HEK293 (cell line): ENCODE measurements at regions not wholly inside any gene's neighbourhood (a gene's known extent, or its start where the extent isn't known, plus 50 kb on each side); places are given as distances from the start of the nearest gene placed in this dataset.

Experiments used
- BCL11B ChIP-seq: fragments of 450-650 bp; formaldehyde crosslinking; IDR thresholded peaks from 2 replicates; pipeline ENCODE4 v1.5.1; 2016; ENCODE audit warnings: low read depth, missing biosample characterization, missing genetic modification characterization
- GLI4 ChIP-seq: fragments of 450-650 bp; formaldehyde crosslinking; IDR thresholded peaks from 2 replicates; pipeline ENCODE4 v1.5.1; 2016; ENCODE audit warnings: missing biosample characterization, missing genetic modification characterization
- GLIS2 ChIP-seq: fragments of 450-650 bp; formaldehyde crosslinking; IDR thresholded peaks from 2 replicates; pipeline ENCODE4 v1.5.1; 2016; ENCODE audit warnings: missing biosample characterization, missing genetic modification characterization
- HOXD13 ChIP-seq: sonication (generic); formaldehyde crosslinking; IDR thresholded peaks from 2 replicates; pipeline ENCODE4 v1.8.0; 2022; ENCODE audit warnings: missing genetic modification reagents, borderline replicate concordance
- KLF10 ChIP-seq: fragments of 450-650 bp; IDR thresholded peaks from 2 replicates; pipeline ENCODE4 v1.5.1; 2018; ENCODE audit warnings: missing biosample characterization, mild to moderate bottlenecking, missing genetic modification characterization
- SETDB1 ChIP-seq: IDR thresholded peaks from one replicate; pipeline ENCODE4 v1.6.1; 2017; ENCODE audit warnings: mild to moderate bottlenecking, low read length, moderate library complexity, mixed read lengths; ENCODE audit not compliant: insufficient read length
- ZIC2 ChIP-seq: fragments of 450-650 bp; formaldehyde crosslinking; IDR thresholded peaks from 2 replicates; pipeline ENCODE4 v1.5.1; 2016; ENCODE audit warnings: missing biosample characterization, missing genetic modification characterization
- ZNF133 ChIP-seq: fragments of 450-650 bp; formaldehyde crosslinking; IDR thresholded peaks from 2 replicates; pipeline ENCODE4 v1.5.1; 2016; ENCODE audit warnings: missing biosample characterization, missing genetic modification characterization
- ZNF2 ChIP-seq: fragments of 450-650 bp; formaldehyde crosslinking; IDR thresholded peaks from 2 replicates; pipeline ENCODE4 v1.5.1; 2016; ENCODE audit warnings: missing biosample characterization, missing genetic modification characterization
- ZNF202 ChIP-seq: fragments of 450-650 bp; formaldehyde crosslinking; IDR thresholded peaks from 2 replicates; pipeline ENCODE4 v1.5.1; 2016; ENCODE audit warnings: missing biosample characterization, missing genetic modification characterization, borderline replicate concordance
- ZNF391 ChIP-seq: fragments of 450-650 bp; formaldehyde crosslinking; IDR thresholded peaks from 2 replicates; pipeline ENCODE4 v1.5.1; 2016; ENCODE audit warnings: low read depth, missing biosample characterization, missing genetic modification characterization, borderline replicate concordance
- ZNF416 ChIP-seq: fragments of 450-650 bp; formaldehyde crosslinking; IDR thresholded peaks from 2 replicates; pipeline ENCODE4 v1.5.1; 2016; ENCODE audit warnings: missing biosample characterization, missing genetic modification characterization
- ZNF433 ChIP-seq: fragments of 450-650 bp; formaldehyde crosslinking; IDR thresholded peaks from 2 replicates; pipeline ENCODE4 v1.5.1; 2016; ENCODE audit warnings: missing biosample characterization, missing genetic modification characterization, low read depth
- ZNF530 ChIP-seq: fragments of 450-650 bp; formaldehyde crosslinking; IDR thresholded peaks from 2 replicates; pipeline ENCODE4 v1.5.1; 2016; ENCODE audit warnings: low read depth, missing biosample characterization, missing genetic modification characterization
- ZNF548 ChIP-seq: fragments of 450-650 bp; formaldehyde crosslinking; IDR thresholded peaks from 2 replicates; pipeline ENCODE4 v1.5.1; 2016; ENCODE audit warnings: missing biosample characterization, missing genetic modification characterization
- ZNF558 ChIP-seq: fragments of 450-650 bp; formaldehyde crosslinking; IDR thresholded peaks from 2 replicates; pipeline ENCODE4 v1.5.1; 2016; ENCODE audit warnings: missing biosample characterization, missing genetic modification characterization
- ZNF561 ChIP-seq: fragments of 450-650 bp; IDR thresholded peaks from 2 replicates; pipeline ENCODE4 v1.5.1; 2018; ENCODE audit warnings: missing biosample characterization, missing genetic modification characterization, borderline replicate concordance
- ZNF624 ChIP-seq: fragments of 450-650 bp; formaldehyde crosslinking; IDR thresholded peaks from 2 replicates; pipeline ENCODE4 v1.5.1; 2017; ENCODE audit warnings: missing biosample characterization, missing genetic modification characterization
- ZNF664 ChIP-seq: fragments of 450-650 bp; formaldehyde crosslinking; IDR thresholded peaks from 2 replicates; pipeline ENCODE4 v1.5.1; 2016; ENCODE audit warnings: missing biosample characterization, missing genetic modification characterization
- ZNF792 ChIP-seq: fragments of 450-650 bp; formaldehyde crosslinking; IDR thresholded peaks from 2 replicates; pipeline ENCODE4 v1.5.1; 2016; ENCODE audit warnings: missing biosample characterization, missing genetic modification characterization
- ZNF843 ChIP-seq: fragments of 450-650 bp; formaldehyde crosslinking; IDR thresholded peaks from 2 replicates; pipeline ENCODE4 v1.5.1; 2016; ENCODE audit warnings: missing biosample characterization, missing genetic modification characterization
- TF ChIP-seq, protein P1 (sequence below): fragments of 450-650 bp; formaldehyde crosslinking; IDR thresholded peaks from 2 replicates; pipeline ENCODE4 v1.5.1; 2016; ENCODE audit warnings: missing biosample characterization, missing genetic modification characterization
- TF ChIP-seq, protein P2 (sequence below): fragments of 450-650 bp; formaldehyde crosslinking; IDR thresholded peaks from 2 replicates; pipeline ENCODE4 v1.5.1; 2017; ENCODE audit warnings: missing biosample characterization, missing genetic modification characterization
- TF ChIP-seq, protein P3 (sequence below): fragments of 450-650 bp; formaldehyde crosslinking; IDR thresholded peaks from 2 replicates; pipeline ENCODE4 v1.5.1; 2016; ENCODE audit warnings: missing biosample characterization, missing genetic modification characterization
- TF ChIP-seq, protein P4 (sequence below): fragments of 450-650 bp; formaldehyde crosslinking; IDR thresholded peaks from 2 replicates; pipeline ENCODE4 v1.5.1; 2016; ENCODE audit warnings: missing biosample characterization, missing genetic modification characterization
- TF ChIP-seq, protein P5 (sequence below): fragments of 450-650 bp; formaldehyde crosslinking; IDR thresholded peaks from 2 replicates; pipeline ENCODE4 v1.5.1; 2017; ENCODE audit warnings: missing biosample characterization, missing genetic modification characterization
- TF ChIP-seq, protein P6 (sequence below): fragments of 450-650 bp; formaldehyde crosslinking; IDR thresholded peaks from 2 replicates; pipeline ENCODE4 v1.5.1; 2016; ENCODE audit warnings: missing biosample characterization, missing genetic modification characterization

DNA sequence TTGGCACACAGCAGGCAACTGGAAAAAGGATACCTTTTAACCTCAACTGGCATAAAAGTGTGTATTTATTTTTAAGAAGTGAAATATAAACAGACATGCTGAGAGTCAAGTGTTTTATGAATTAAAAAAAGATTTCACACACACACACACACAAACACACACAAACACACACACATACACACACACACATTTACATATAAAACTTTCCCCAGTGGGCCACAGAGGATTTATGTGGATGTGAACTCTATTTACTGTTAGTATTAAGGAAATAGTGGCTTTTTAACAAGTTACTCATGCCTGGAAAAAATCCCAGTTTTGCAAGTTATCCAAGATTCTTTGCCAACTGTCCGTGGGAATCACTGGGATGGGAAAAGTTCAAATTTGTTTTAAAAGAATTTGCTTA lies 725.9 kb upstream of the NR2F2 start (continued):
- TF ChIP-seq, protein P1, sequence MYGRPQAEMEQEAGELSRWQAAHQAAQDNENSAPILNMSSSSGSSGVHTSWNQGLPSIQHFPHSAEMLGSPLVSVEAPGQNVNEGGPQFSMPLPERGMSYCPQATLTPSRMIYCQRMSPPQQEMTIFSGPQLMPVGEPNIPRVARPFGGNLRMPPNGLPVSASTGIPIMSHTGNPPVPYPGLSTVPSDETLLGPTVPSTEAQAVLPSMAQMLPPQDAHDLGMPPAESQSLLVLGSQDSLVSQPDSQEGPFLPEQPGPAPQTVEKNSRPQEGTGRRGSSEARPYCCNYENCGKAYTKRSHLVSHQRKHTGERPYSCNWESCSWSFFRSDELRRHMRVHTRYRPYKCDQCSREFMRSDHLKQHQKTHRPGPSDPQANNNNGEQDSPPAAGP (tag by site-specific recombination) = no peak
- TF ChIP-seq, protein P2, sequence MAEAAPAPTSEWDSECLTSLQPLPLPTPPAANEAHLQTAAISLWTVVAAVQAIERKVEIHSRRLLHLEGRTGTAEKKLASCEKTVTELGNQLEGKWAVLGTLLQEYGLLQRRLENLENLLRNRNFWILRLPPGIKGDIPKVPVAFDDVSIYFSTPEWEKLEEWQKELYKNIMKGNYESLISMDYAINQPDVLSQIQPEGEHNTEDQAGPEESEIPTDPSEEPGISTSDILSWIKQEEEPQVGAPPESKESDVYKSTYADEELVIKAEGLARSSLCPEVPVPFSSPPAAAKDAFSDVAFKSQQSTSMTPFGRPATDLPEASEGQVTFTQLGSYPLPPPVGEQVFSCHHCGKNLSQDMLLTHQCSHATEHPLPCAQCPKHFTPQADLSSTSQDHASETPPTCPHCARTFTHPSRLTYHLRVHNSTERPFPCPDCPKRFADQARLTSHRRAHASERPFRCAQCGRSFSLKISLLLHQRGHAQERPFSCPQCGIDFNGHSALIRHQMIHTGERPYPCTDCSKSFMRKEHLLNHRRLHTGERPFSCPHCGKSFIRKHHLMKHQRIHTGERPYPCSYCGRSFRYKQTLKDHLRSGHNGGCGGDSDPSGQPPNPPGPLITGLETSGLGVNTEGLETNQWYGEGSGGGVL (tag by site-specific recombination) = no peak
- TF ChIP-seq ZNF624 = no peak
- TF ChIP-seq ZNF530 (tag by site-specific recombination) = no peak
- no peak for TF ChIP-seq ZNF416
- no peak for TF ChIP-seq ZNF133 (tag by site-specific recombination)
- no peak for TF ChIP-seq GLI4
- TF ChIP-seq, protein P3, sequence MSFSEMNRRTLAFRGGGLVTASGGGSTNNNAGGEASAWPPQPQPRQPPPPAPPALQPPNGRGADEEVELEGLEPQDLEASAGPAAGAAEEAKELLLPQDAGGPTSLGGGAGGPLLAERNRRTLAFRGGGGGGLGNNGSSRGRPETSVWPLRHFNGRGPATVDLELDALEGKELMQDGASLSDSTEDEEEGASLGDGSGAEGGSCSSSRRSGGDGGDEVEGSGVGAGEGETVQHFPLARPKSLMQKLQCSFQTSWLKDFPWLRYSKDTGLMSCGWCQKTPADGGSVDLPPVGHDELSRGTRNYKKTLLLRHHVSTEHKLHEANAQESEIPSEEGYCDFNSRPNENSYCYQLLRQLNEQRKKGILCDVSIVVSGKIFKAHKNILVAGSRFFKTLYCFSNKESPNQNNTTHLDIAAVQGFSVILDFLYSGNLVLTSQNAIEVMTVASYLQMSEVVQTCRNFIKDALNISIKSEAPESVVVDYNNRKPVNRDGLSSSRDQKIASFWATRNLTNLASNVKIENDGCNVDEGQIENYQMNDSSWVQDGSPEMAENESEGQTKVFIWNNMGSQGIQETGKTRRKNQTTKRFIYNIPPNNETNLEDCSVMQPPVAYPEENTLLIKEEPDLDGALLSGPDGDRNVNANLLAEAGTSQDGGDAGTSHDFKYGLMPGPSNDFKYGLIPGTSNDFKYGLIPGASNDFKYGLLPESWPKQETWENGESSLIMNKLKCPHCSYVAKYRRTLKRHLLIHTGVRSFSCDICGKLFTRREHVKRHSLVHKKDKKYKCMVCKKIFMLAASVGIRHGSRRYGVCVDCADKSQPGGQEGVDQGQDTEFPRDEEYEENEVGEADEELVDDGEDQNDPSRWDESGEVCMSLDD (tag by site-specific recombination) = no peak
- TF ChIP-seq, protein P4, sequence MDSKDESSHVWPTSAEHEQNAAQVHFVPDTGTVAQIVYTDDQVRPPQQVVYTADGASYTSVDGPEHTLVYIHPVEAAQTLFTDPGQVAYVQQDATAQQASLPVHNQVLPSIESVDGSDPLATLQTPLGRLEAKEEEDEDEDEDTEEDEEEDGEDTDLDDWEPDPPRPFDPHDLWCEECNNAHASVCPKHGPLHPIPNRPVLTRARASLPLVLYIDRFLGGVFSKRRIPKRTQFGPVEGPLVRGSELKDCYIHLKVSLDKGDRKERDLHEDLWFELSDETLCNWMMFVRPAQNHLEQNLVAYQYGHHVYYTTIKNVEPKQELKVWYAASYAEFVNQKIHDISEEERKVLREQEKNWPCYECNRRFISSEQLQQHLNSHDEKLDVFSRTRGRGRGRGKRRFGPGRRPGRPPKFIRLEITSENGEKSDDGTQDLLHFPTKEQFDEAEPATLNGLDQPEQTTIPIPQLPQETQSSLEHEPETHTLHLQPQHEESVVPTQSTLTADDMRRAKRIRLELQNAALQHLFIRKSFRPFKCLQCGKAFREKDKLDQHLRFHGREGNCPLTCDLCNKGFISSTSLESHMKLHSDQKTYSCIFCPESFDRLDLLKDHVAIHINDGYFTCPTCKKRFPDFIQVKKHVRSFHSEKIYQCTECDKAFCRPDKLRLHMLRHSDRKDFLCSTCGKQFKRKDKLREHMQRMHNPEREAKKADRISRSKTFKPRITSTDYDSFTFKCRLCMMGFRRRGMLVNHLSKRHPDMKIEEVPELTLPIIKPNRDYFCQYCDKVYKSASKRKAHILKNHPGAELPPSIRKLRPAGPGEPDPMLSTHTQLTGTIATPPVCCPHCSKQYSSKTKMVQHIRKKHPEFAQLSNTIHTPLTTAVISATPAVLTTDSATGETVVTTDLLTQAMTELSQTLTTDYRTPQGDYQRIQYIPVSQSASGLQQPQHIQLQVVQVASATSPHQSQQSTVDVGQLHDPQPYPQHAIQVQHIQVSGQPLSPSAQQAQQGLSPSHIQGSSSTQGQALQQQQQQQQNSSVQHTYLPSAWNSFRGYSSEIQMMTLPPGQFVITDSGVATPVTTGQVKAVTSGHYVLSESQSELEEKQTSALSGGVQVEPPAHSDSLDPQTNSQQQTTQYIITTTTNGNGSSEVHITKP = no peak
- TF ChIP-seq ZNF2 (tag by site-specific recombination) = no peak
- TF ChIP-seq ZNF202 (tag by site-specific recombination) = no peak
- 0 out of 2 replicates have a peak, but pooled peaks have one; percentile 19 for TF ChIP-seq BCL11B
- TF ChIP-seq ZNF433 (tag by site-specific recombination) = no peak
- no peak for TF ChIP-seq ZNF792 (tag by site-specific recombination)
- no peak for TF ChIP-seq ZNF391
- TF ChIP-seq, protein P5, sequence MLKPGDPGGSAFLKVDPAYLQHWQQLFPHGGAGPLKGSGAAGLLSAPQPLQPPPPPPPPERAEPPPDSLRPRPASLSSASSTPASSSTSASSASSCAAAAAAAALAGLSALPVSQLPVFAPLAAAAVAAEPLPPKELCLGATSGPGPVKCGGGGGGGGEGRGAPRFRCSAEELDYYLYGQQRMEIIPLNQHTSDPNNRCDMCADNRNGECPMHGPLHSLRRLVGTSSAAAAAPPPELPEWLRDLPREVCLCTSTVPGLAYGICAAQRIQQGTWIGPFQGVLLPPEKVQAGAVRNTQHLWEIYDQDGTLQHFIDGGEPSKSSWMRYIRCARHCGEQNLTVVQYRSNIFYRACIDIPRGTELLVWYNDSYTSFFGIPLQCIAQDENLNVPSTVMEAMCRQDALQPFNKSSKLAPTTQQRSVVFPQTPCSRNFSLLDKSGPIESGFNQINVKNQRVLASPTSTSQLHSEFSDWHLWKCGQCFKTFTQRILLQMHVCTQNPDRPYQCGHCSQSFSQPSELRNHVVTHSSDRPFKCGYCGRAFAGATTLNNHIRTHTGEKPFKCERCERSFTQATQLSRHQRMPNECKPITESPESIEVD (tag by site-specific recombination) = peak; percentile 69
- TF ChIP-seq KLF10 (tag by site-specific recombination) = no peak
- no peak for TF ChIP-seq ZNF548
- no peak for TF ChIP-seq GLIS2
- TF ChIP-seq ZIC2 (tag by site-specific recombination) = 0 out of 2 replicates have a peak, but pooled peaks have one; percentile 43
- TF ChIP-seq SETDB1 = no peak
- no peak for TF ChIP-seq HOXD13 (CRISPR knock-in tag)
- TF ChIP-seq ZNF843 = peak; percentile 87
- 0 out of 2 replicates have a peak, but pooled peaks have one; percentile 18 for TF ChIP-seq ZNF664 (tag by site-specific recombination)
- 0 out of 2 replicates have a peak, but pooled peaks have one; percentile 45 for TF ChIP-seq ZNF561 (tag by site-specific recombination)
- TF ChIP-seq, protein P6, sequence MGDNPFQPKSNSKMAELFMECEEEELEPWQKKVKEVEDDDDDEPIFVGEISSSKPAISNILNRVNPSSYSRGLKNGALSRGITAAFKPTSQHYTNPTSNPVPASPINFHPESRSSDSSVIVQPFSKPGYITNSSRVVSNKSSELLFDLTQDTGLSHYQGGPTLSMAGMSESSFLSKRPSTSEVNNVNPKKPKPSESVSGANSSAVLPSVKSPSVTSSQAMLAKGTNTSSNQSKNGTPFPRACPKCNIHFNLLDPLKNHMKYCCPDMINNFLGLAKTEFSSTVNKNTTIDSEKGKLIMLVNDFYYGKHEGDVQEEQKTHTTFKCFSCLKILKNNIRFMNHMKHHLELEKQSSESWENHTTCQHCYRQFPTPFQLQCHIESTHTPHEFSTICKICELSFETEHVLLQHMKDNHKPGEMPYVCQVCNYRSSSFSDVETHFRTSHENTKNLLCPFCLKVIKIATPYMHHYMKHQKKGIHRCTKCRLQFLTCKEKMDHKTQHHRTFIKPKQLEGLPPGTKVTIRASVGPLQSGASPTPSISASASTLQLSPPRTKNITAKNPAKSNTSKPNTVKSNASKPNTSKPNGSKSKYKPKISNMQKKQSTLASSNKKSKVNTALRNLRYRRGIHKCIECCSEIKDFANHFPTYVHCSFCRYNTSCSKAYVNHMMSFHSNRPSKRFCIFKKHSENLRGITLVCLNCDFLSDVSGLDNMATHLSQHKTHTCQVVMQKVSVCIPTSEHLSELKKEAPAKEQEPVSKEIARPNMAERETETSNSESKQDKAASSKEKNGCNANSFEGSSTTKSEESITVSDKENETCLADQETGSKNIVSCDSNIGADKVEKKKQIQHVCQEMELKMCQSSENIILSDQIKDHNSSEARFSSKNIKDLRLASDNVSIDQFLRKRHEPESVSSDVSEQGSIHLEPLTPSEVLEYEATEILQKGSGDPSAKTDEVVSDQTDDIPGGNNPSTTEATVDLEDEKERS (tag by site-specific recombination) = no peak
- no peak for TF ChIP-seq ZNF558
